OCI-LY1 (cell line): ENCODE measurements at regions not wholly inside any gene's neighbourhood (a gene's known extent, or its start where the extent isn't known, plus 50 kb on each side); places are given as distances from the start of the nearest gene placed in this dataset.

ENCODE experiments used
- EZH2 ChIP-seq: fragments of 200-600 bp; sonication (generic), shearing (Covaris generic); IDR thresholded peaks from 2 replicates; pipeline ENCODE4 v1.8.0; 2017; ENCODE audit warnings: borderline replicate concordance, mixed run types, mild to moderate bottlenecking, antibody characterized with exemption, low read length, moderate library complexity, mixed read lengths
- TF ChIP-seq, protein P1 (sequence below): fragments of 200-600 bp; sonication (generic), shearing (Covaris generic); IDR thresholded peaks from 2 replicates; pipeline ENCODE4 v1.5.1; 2017; ENCODE audit warnings: mild to moderate bottlenecking, antibody characterized with exemption, low read length, moderate library complexity, mixed read lengths

DNA sequence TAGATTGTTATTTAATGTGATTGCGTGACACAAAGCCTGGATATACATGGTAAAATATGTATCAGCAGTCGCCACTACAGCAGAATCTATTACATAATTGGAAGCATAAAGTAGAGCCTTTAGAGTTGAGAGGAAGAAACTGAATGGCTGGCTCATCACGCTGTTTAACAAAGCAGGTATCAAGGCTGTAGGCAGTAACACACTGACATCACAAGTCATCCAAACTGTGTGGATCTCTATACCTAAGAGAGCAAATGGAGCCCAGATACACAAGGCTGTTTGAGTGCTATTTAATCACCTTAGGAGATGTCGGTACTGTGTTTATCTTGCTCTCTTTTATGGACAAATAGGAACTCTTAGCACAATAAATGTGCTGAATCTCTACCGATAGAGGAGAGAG is 864.4 kb downstream of the VGLL3 start:
- TF ChIP-seq, protein P1, sequence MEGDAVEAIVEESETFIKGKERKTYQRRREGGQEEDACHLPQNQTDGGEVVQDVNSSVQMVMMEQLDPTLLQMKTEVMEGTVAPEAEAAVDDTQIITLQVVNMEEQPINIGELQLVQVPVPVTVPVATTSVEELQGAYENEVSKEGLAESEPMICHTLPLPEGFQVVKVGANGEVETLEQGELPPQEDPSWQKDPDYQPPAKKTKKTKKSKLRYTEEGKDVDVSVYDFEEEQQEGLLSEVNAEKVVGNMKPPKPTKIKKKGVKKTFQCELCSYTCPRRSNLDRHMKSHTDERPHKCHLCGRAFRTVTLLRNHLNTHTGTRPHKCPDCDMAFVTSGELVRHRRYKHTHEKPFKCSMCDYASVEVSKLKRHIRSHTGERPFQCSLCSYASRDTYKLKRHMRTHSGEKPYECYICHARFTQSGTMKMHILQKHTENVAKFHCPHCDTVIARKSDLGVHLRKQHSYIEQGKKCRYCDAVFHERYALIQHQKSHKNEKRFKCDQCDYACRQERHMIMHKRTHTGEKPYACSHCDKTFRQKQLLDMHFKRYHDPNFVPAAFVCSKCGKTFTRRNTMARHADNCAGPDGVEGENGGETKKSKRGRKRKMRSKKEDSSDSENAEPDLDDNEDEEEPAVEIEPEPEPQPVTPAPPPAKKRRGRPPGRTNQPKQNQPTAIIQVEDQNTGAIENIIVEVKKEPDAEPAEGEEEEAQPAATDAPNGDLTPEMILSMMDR = no peak
- no peak for TF ChIP-seq EZH2
